GM12864 (cell line): ENCODE measurements at regions not wholly inside any gene's neighbourhood (a gene's known extent, or its start where the extent isn't known, plus 50 kb on each side); places are given as distances from the start of the nearest gene placed in this dataset.

ENCODE experiments used
- DNase-seq: peaks from one replicate; pipeline ENCODE4 v3.0.0-alpha.2; 2011; ENCODE audit warnings: low read depth
- H3K4me3 ChIP-seq: 2 replicates; pipeline ENCODE4 v1.5.1; 2011; ENCODE audit warnings: mild to moderate bottlenecking, low read depth, low read length, control low read depth
- CTCF ChIP-seq: IDR thresholded peaks from 2 replicates; pipeline ENCODE4 v1.5.1; 2011; ENCODE audit warnings: low read depth, mild to moderate bottlenecking, moderate library complexity, low read length, control low read depth, inconsistent platforms; ENCODE audit errors: missing control alignments

- no peak overlapping the region for H3K4me3 ChIP-seq
- no peak for DNase-seq
- no peak for TF ChIP-seq CTCF
Observed at GRCh38 chr5:67619235-67619634, 422.6 kb upstream of the CD180 start.

- TF ChIP-seq CTCF, result no peak
- DNase-seq, result no peak
- H3K4me3 ChIP-seq, result no peak overlapping the region
Observed at GRCh38 chr5:67617051-67617450, 420.5 kb upstream of the CD180 start.

- TF ChIP-seq CTCF, result no peak
- H3K4me3 ChIP-seq, result no peak overlapping the region
- DNase-seq, result no peak
Observed at GRCh38 chr5:67612961-67613360, 416.4 kb upstream of the CD180 start.

GRCh38 chr5:67610186-67610912 is 413.8 kb upstream of the CD180 start:
- DNase-seq, result no peak
- no peak for TF ChIP-seq CTCF

GRCh38 chr5:67607958-67608357 is 411.4 kb upstream of the CD180 start:
- H3K4me3 ChIP-seq, result no peak overlapping the region
- no peak for DNase-seq
- no peak for TF ChIP-seq CTCF

More at GRCh38 chr5:67610186-67610912, 413.8 kb upstream of the CD180 start:
- no peak overlapping the region for H3K4me3 ChIP-seq

GRCh38 chr5:67606586-67606947 is 410.0 kb upstream of the CD180 start:
- TF ChIP-seq CTCF, result no peak
- no peak for DNase-seq
- no peak overlapping the region for H3K4me3 ChIP-seq
